PC-9 (cell line): ENCODE measurements at regions not wholly inside any gene's neighbourhood (a gene's known extent, or its start where the extent isn't known, plus 50 kb on each side); places are given as distances from the start of the nearest gene placed in this dataset.

Experiments
- EZH2 ChIP-seq: fragments of 200-600 bp; sonication (generic); IDR thresholded peaks from 2 replicates; pipeline ENCODE4 v1.8.0; 2017; ENCODE audit warnings: antibody characterized with exemption, low read depth
- TF ChIP-seq, protein P1 (sequence below): fragments of 200-600 bp; sonication (generic); conservative IDR thresholded peaks from 2 replicates; pipeline ENCODE4 v1.6.1; 2017; ENCODE audit warnings: mixed run types, antibody characterized with exemption, mild to moderate bottlenecking, moderate library complexity

DNA sequence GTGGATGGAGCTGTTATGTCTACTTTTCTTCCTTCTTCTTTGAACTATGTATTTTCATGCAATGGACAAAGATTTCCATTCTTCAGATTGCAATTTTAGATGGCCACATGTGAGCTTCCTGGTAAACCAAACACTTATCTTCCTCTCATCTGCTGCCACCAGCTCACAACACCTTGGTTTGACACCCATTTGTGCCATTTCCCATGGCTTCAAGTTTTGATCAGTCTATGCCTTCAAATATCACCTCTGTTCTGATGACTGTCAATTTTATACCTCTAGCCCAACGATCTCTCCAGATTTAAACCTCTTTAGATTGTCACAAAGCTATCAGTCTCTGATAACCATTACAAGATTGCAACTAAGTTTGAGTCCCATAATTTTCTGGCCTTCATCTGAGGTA lies 147.2 kb downstream of the TMEM38B start:
- TF ChIP-seq, protein P1, sequence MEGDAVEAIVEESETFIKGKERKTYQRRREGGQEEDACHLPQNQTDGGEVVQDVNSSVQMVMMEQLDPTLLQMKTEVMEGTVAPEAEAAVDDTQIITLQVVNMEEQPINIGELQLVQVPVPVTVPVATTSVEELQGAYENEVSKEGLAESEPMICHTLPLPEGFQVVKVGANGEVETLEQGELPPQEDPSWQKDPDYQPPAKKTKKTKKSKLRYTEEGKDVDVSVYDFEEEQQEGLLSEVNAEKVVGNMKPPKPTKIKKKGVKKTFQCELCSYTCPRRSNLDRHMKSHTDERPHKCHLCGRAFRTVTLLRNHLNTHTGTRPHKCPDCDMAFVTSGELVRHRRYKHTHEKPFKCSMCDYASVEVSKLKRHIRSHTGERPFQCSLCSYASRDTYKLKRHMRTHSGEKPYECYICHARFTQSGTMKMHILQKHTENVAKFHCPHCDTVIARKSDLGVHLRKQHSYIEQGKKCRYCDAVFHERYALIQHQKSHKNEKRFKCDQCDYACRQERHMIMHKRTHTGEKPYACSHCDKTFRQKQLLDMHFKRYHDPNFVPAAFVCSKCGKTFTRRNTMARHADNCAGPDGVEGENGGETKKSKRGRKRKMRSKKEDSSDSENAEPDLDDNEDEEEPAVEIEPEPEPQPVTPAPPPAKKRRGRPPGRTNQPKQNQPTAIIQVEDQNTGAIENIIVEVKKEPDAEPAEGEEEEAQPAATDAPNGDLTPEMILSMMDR = no peak
- TF ChIP-seq EZH2 = no peak
